PC-3 (cell line): ENCODE measurements at regions not wholly inside any gene's neighbourhood (a gene's known extent, or its start where the extent isn't known, plus 50 kb on each side); places are given as distances from the start of the nearest gene placed in this dataset.

ENCODE experiments used
- ATAC-seq: fragments of 200-7000 bp; cut with Tn5 transposase; 2 replicates; pipeline ENCODE4 v1.9.1; 2020; ENCODE audit warnings: mild to moderate bottlenecking, moderate library complexity
- BruUV-seq: library from RNA; stranded (reverse); fragments of 400-500 nt; replicated peaks from 2 replicates; lab custom pipeline; 2021; lab: Mats Ljungman, UMichigan
- CTCF ChIA-PET: fragments of 300-600 bp; sonication (Branson Sonifier 250); formaldehyde crosslinking; loops from one replicate; lab custom pipeline; 2022; ENCODE audit warnings: antibody characterized with exemption; lab: Charles Lee
- POLR2A ChIA-PET: fragments of 300-600 bp; sonication (Branson Sonifier 250); formaldehyde crosslinking; loops from one replicate; lab custom pipeline; 2022; ENCODE audit warnings: antibody characterized with exemption; ENCODE audit not compliant: unreplicated experiment; lab: Charles Lee
- DNase-seq: peaks from one replicate; pipeline ENCODE4 v3.0.0-alpha.2; 2015
- H2AFZ ChIP-seq: fragments of 300-600 bp; sonication (generic); 2 replicates; pipeline ENCODE4 v1.6.0; 2016; ENCODE audit warnings: antibody characterized with exemption, low read length
- H3F3A ChIP-seq: fragments of 300-600 bp; sonication (generic); one replicate; pipeline ENCODE4 v1.6.0; 2017; ENCODE audit warnings: antibody characterized with exemption, low read length, control low read depth, mild to moderate bottlenecking; ENCODE audit not compliant: unreplicated experiment
- H3K27ac ChIP-seq: fragments of 300-600 bp; sonication (generic); 2 replicates; pipeline ENCODE4 v1.5.1; 2016; ENCODE audit warnings: mild to moderate bottlenecking, low read length
- H3K27me3 ChIP-seq: fragments of 300-600 bp; sonication (generic); 2 replicates; pipeline ENCODE4 v1.6.1; 2016; ENCODE audit warnings: low read length, mixed read lengths
- H3K36me3 ChIP-seq: fragments of 300-600 bp; sonication (generic); 2 replicates; pipeline ENCODE4 v1.6.1; 2016; ENCODE audit warnings: low read depth, mixed run types, low read length, mixed read lengths
- H3K4me1 ChIP-seq: fragments of 300-600 bp; sonication (generic); 2 replicates; pipeline ENCODE4 v1.5.1; 2016; ENCODE audit warnings: low read length; ENCODE audit not compliant: insufficient read depth
- H3K4me2 ChIP-seq: fragments of 300-600 bp; sonication (generic); 2 replicates; pipeline ENCODE4 v1.6.0; 2016; ENCODE audit warnings: low read length
- H3K4me3 ChIP-seq: fragments of 300-600 bp; sonication (generic); 2 replicates; pipeline ENCODE4 v1.5.1; 2016; ENCODE audit warnings: mild to moderate bottlenecking, low read length, mixed read lengths
- H3K79me2 ChIP-seq: fragments of 300-600 bp; sonication (generic); 2 replicates; pipeline ENCODE4 v1.6.1; 2017; ENCODE audit warnings: low read length, mixed read lengths
- H3K9ac ChIP-seq: fragments of 300-600 bp; sonication (generic); 2 replicates; pipeline ENCODE4 v1.6.0; 2016; ENCODE audit warnings: mild to moderate bottlenecking, low read length
- H3K9me2 ChIP-seq: fragments of 300-600 bp; sonication (generic); replicated peaks from 2 replicates; pipeline ENCODE4 v1.6.1; 2016; ENCODE audit warnings: mixed run types, low read length, mixed read lengths
- H3K9me3 ChIP-seq: fragments of 300-600 bp; sonication (generic); 2 replicates; pipeline ENCODE4 v1.6.1; 2016; ENCODE audit warnings: low read length, mixed read lengths
- H4K20me1 ChIP-seq: fragments of 300-600 bp; sonication (generic); 2 replicates; pipeline ENCODE4 v1.6.1; 2016; ENCODE audit warnings: low read length, mixed read lengths
- CTCF ChIP-seq: fragments of 300-600 bp; sonication (generic); conservative IDR thresholded peaks from 2 replicates; pipeline ENCODE4 v1.5.1; 2017; ENCODE audit warnings: antibody characterized with exemption, low read depth, mild to moderate bottlenecking, low read length
- EZH2 ChIP-seq: fragments of 300-600 bp; sonication (generic); IDR thresholded peaks from one replicate; pipeline ENCODE4 v1.6.1; 2017; ENCODE audit warnings: antibody characterized with exemption, mild to moderate bottlenecking, low read length; ENCODE audit not compliant: unreplicated experiment
- EZH2phosphoT487 ChIP-seq: fragments of 300-600 bp; sonication (generic); IDR thresholded peaks from 2 replicates; pipeline ENCODE4 v1.6.1; 2018; ENCODE audit warnings: mild to moderate bottlenecking, antibody characterized with exemption, low read length, borderline replicate concordance
- intact Hi-C: fragments of 100-400 bp; cut with micrococcal nuclease; formaldehyde crosslinking; loops from 2 replicates; pipeline ENCODE4 v1.9.0; 2023

GRCh38 chr3:59486520-59486919 lies 436.7 kb upstream of the CFAP20DC start:
- no peak for ATAC-seq

DNA sequence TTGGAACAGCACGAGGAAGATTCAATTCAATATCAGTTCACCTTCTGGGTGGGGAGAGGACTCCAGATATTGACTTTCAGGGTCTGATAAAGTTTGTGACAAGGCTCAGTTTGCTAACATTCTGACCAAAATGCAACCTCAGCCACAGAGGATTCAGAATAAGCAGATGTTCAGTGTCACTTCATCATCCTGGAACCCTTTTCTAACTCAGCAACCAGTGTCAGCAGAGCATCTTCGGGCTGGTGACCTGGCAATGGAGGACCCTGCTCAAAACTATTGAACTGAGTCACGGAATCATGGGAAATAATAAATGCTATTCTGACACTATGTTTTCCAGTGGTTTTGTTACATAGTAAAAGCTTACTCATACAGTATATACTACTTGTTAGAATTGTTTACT lies 433.4 kb upstream of the CFAP20DC start:
- no peaks in the 10 kb centered on the region for H4K20me1 ChIP-seq

More at GRCh38 chr3:59486520-59486919, 436.7 kb upstream of the CFAP20DC start:
- Histone ChIP-seq H4K20me1 (no peaks in the 10 kb centered on the region), H3K27ac (no peak overlapping the region), H3K4me1 (peaks cover 13% of the 10 kb centered on the region), H3K36me3 (no peaks in the 10 kb centered on the region), H2AFZ (no peak overlapping the region), H3K27me3 (no peaks in the 10 kb centered on the region), H3K4me3 (no peak overlapping the region), H3F3A (no peaks in the 10 kb centered on the region), H3K9ac (no peak overlapping the region), H3K9me2 (no peaks in the 10 kb centered on the region), H3K9me3 (no peaks in the 10 kb centered on the region), H3K4me2 (no peak overlapping the region), H3K79me2 (no peaks in the 10 kb centered on the region)
- intact Hi-C loops, result no loop called here
- ChIA-PET CTCF (no interaction called here), POLR2A (no interaction called here)
- TF ChIP-seq EZH2 (no peak), EZH2phosphoT487 (no peak), CTCF (no peak)
- DNase-seq, result no peak
- BruUV-seq, result no TSS peak

More for the DNA sequence above, 433.4 kb upstream of the CFAP20DC start:
- H3K9me2 ChIP-seq, result no peaks in the 10 kb centered on the region
- no peak overlapping the region for H3K9ac ChIP-seq
- H3K4me1 ChIP-seq, result peaks cover 31% of the 10 kb centered on the region
- H3K79me2 ChIP-seq, result no peaks in the 10 kb centered on the region
- CTCF ChIA-PET, result no interaction called here
- no peak overlapping the region for H2AFZ ChIP-seq
- TF ChIP-seq CTCF, result no peak
- no peak for TF ChIP-seq EZH2phosphoT487
- TF ChIP-seq EZH2, result no peak
- intact Hi-C loops, result loop anchor here (5.0 kb wide), 2 partner anchors 89 to 236 kb away; no protein-coding TSS in a partner anchor
- DNase-seq (no peak), ATAC-seq (no peak)
- no peak overlapping the region for H3K4me2 ChIP-seq
- POLR2A ChIA-PET, result no interaction called here
- H3K4me3 ChIP-seq, result no peak overlapping the region
- H3K27me3 ChIP-seq, result no peaks in the 10 kb centered on the region
- no peaks in the 10 kb centered on the region for H3K9me3 ChIP-seq
- BruUV-seq, result no TSS peak
- H3K36me3 ChIP-seq, result no peaks in the 10 kb centered on the region
- H3F3A ChIP-seq, result no peaks in the 10 kb centered on the region
- no peak overlapping the region for H3K27ac ChIP-seq
